HepG2 (cell line): ENCODE measurements at regions not wholly inside any gene's neighbourhood (a gene's known extent, or its start where the extent isn't known, plus 50 kb on each side); places are given as distances from the start of the nearest gene placed in this dataset.

Experiments used
- ATAC-seq: fragments of 200-7000 bp; cut with Tn5 transposase; 3 replicates; pipeline ENCODE4 v1.9.1; 2020; ENCODE audit warnings: mild to moderate bottlenecking, moderate library complexity
- BruUV-seq: library from RNA; stranded (reverse); fragments of 400-500 nt; replicated peaks from 2 replicates; lab custom pipeline; 2021; lab: Mats Ljungman, UMichigan
- CTCF ChIA-PET: fragments of 300-600 bp; formaldehyde crosslinking; extraction: SDS; loops from one replicate; lab custom pipeline; 2021; ENCODE audit warnings: low total read pairs, inconsistent platforms, low intra/inter-chr PET ratio; lab: Yijun Ruan, JAX
- POLR2A ChIA-PET: fragments of 350-600 bp; sonication (Branson Sonifier 250); formaldehyde crosslinking; loops from one replicate; lab custom pipeline; 2020; ENCODE audit warnings: antibody characterized with exemption, inconsistent platforms; lab: Yijun Ruan, JAX
- DNase-seq: peaks from one replicate; pipeline ENCODE4 v3.0.0-alpha.2; 2015; ENCODE audit warnings: low spot score
- FAIRE-seq: peaks from 3 replicates; lab custom pipeline; 2011; peaks lifted over from hg19 to GRCh38; lab: Jason Lieb, UNC
- H2AFZ ChIP-seq: one replicate; pipeline ENCODE4 v1.6.1; 2011; ENCODE audit warnings: low read length, inconsistent platforms
- H3K27ac ChIP-seq: fragments of 300-600 bp; 3 replicates; pipeline ENCODE4 v1.8.0; 2011; ENCODE audit warnings: mixed run types, mild to moderate bottlenecking, mixed read lengths, low read length, inconsistent platforms; ENCODE audit not compliant: insufficient read depth; ENCODE audit errors: extremely low read length
- H3K27me3 ChIP-seq, 2 experiments: fragments of 200-600 bp in 1 of 2; 2 replicates in 1 of 2; 3 replicates in 1 of 2; pipeline versions ENCODE4 v1.6.0 to v1.8.0; 2011; ENCODE audit warnings: low read length in 2 of 2, mild to moderate bottlenecking in 2 of 2, moderate library complexity in 2 of 2, inconsistent platforms in 1 of 2; ENCODE audit not compliant: insufficient read depth in 2 of 2, control insufficient read depth in 1 of 2
- H3K36me3 ChIP-seq, 2 experiments: fragments of 200-600 bp in 1 of 2; replicated peaks in 1 of 2; 2 replicates in 1 of 2; 3 replicates in 1 of 2; pipeline versions ENCODE4 v1.5.1 to v1.8.0; 2011; ENCODE audit warnings: low read length in 2 of 2, inconsistent platforms in 1 of 2; ENCODE audit not compliant: insufficient read depth in 2 of 2, control insufficient read depth in 1 of 2
- H3K4me1 ChIP-seq: 2 replicates; pipeline ENCODE4 v1.5.1; 2012; ENCODE audit warnings: low read length, inconsistent platforms; ENCODE audit not compliant: insufficient read depth
- H3K4me2 ChIP-seq: 2 replicates; pipeline ENCODE4 v1.6.0; 2011; ENCODE audit warnings: low read depth, low read length, inconsistent platforms
- H3K4me3 ChIP-seq, 3 experiments: fragments of 200-600 bp in 1 of 3; sonication (generic), shearing (Covaris generic) in 1 of 3; replicated peaks in 1 of 3; 2 replicates each; pipeline ENCODE4 v1.5.1; 2011 to 2016; ENCODE audit warnings: low read length in 3 of 3, inconsistent platforms in 2 of 3, low read depth in 2 of 3, mild to moderate bottlenecking in 2 of 3, control low read depth in 1 of 3, mixed read lengths in 1 of 3; ENCODE audit not compliant: insufficient read depth in 1 of 3
- H3K79me2 ChIP-seq: one replicate; pipeline ENCODE4 v1.6.1; 2011; ENCODE audit warnings: low read length, inconsistent platforms; ENCODE audit not compliant: insufficient read depth
- H3K9ac ChIP-seq: 2 replicates; pipeline ENCODE4 v1.6.0; 2011; ENCODE audit warnings: mild to moderate bottlenecking, low read depth, low read length, inconsistent platforms; ENCODE audit not compliant: insufficient read depth
- H3K9me3 ChIP-seq: 2 replicates; pipeline ENCODE4 v1.5.1; 2012; ENCODE audit warnings: mild to moderate bottlenecking, low read length
- H4K20me1 ChIP-seq: 2 replicates; pipeline ENCODE4 v1.6.0; 2011; ENCODE audit warnings: inconsistent platforms, mild to moderate bottlenecking, low read length, moderate library complexity; ENCODE audit not compliant: insufficient read depth
- AFF4 ChIP-seq: sonication (generic); formaldehyde crosslinking; IDR thresholded peaks from 2 replicates; pipeline ENCODE4 v1.4.0; 2020; ENCODE audit warnings: missing genetic modification reagents
- ATRX ChIP-seq: sonication (generic); formaldehyde crosslinking; IDR thresholded peaks from 2 replicates; pipeline ENCODE4 v1.4.0; 2020; ENCODE audit warnings: missing genetic modification reagents, borderline replicate concordance
- CBX2 ChIP-seq, 2 experiments: fragments of 200-600 bp in 1 of 2; sonication (generic); formaldehyde crosslinking in 1 of 2; IDR thresholded peaks; 2 replicates each; pipeline versions ENCODE4 v1.7.0 to v1.8.1; 2018 to 2022; ENCODE audit warnings: low read depth in 2 of 2, low read length in 1 of 2, mild to moderate bottlenecking in 1 of 2, missing genetic modification reagents in 1 of 2
- E2F2 ChIP-seq: sonication (generic); formaldehyde crosslinking; IDR thresholded peaks from 2 replicates; pipeline ENCODE4 v1.4.0; 2020; ENCODE audit warnings: missing genetic modification reagents, borderline replicate concordance
- IKZF4 ChIP-seq: sonication (generic); formaldehyde crosslinking; IDR thresholded peaks from 2 replicates; pipeline ENCODE4 v1.5.1; 2020; ENCODE audit warnings: borderline replicate concordance, mild to moderate bottlenecking, low read depth, missing genetic modification reagents; ENCODE audit errors: not compliant biosample characterization
- JUNB ChIP-seq: sonication (generic); formaldehyde crosslinking; IDR thresholded peaks from 2 replicates; pipeline ENCODE4 v1.8.0; 2022; ENCODE audit warnings: missing genetic modification reagents, mild to moderate bottlenecking, borderline replicate concordance
- LRRFIP1 ChIP-seq: sonication (generic); formaldehyde crosslinking; conservative IDR thresholded peaks from 2 replicates; pipeline ENCODE4 v1.4.0; 2020; ENCODE audit warnings: missing genetic modification reagents
- PRDM15 ChIP-seq: sonication (generic); formaldehyde crosslinking; IDR thresholded peaks from 2 replicates; pipeline ENCODE4 v1.4.0; 2020; ENCODE audit warnings: missing genetic modification reagents
- SP140L ChIP-seq: sonication (generic); formaldehyde crosslinking; IDR thresholded peaks from 2 replicates; pipeline ENCODE4 v1.4.0; 2020; ENCODE audit warnings: missing genetic modification reagents, borderline replicate concordance
- ZMYM4 ChIP-seq: sonication (generic); formaldehyde crosslinking; IDR thresholded peaks from 2 replicates; pipeline ENCODE4 v1.8.1; 2023; ENCODE audit warnings: mild to moderate bottlenecking, missing genetic modification reagents
- ZNF124 ChIP-seq: sonication (generic); formaldehyde crosslinking; IDR thresholded peaks from 2 replicates; pipeline ENCODE4 v1.4.0; 2020; ENCODE audit warnings: missing genetic modification reagents
- ZSCAN22 ChIP-seq: sonication (generic); formaldehyde crosslinking; IDR thresholded peaks from 2 replicates; pipeline ENCODE4 v1.4.0; 2020; ENCODE audit warnings: mild to moderate bottlenecking, missing genetic modification reagents
- in situ Hi-C: cut with HindIII; loops from 2 replicates; pipeline ENCODE4 v1.10.0; 2017; ENCODE audit warnings: low pct_unique_long_range_greater_than_20kb; ENCODE audit not compliant: extremely low pct_ligation_motif_present
- intact Hi-C: fragments of 100-400 bp; cut with micrococcal nuclease; formaldehyde crosslinking; loops from one replicate; pipeline ENCODE4 v1.10.0; 2022; ENCODE audit not compliant: unreplicated experiment

- TF ChIP-seq AFF4 (CRISPR knock-in tag) = no peak
- no peak for TF ChIP-seq CBX2 (IDR thresholded peaks at IDR 0.05; ENCODE audit: low read depth, low read length)
- no peak for TF ChIP-seq CBX2 (CRISPR knock-in tag; IDR thresholded peaks at IDR 0.05; ENCODE audit: low read depth)
- TF ChIP-seq LRRFIP1 (CRISPR knock-in tag) = no peak
- no peak for TF ChIP-seq IKZF4 (CRISPR knock-in tag)
- TF ChIP-seq ZMYM4 (CRISPR knock-in tag) = no peak
- no peak for TF ChIP-seq SP140L (CRISPR knock-in tag)
These were observed 106.1 kb upstream of the SP8 start (continued) for GRCh38 chr7:20892776-20893175.

- ChIA-PET CTCF (no interaction called here), POLR2A (no interaction called here)
- FAIRE-seq = no peak
- no peak for ATAC-seq
- H3K4me3 ChIP-seq = no peak overlapping the region
- H3K36me3 ChIP-seq = no peaks in the 10 kb centered on the region
- BruUV-seq = no TSS peak
- no peaks in the 10 kb centered on the region for H3K79me2 ChIP-seq
- H3K9me3 ChIP-seq = no peaks in the 10 kb centered on the region
- no peak overlapping the region for H3K4me2 ChIP-seq
- no peak overlapping the region for H3K9ac ChIP-seq
- no peak for DNase-seq
- H3K27me3 ChIP-seq = no peaks in the 10 kb centered on the region
- in situ Hi-C loops (no loop called here), intact Hi-C loops (no loop called here)
- H2AFZ ChIP-seq = no peak overlapping the region
- no peaks in the 10 kb centered on the region for H4K20me1 ChIP-seq
- H3K4me1 ChIP-seq = no peaks in the 10 kb centered on the region
- H3K27ac ChIP-seq = no peak overlapping the region
- TF ChIP-seq PRDM15 (CRISPR knock-in tag) = no peak
- no peak for TF ChIP-seq JUNB (CRISPR knock-in tag)
- no peak for TF ChIP-seq ZSCAN22 (CRISPR knock-in tag)
- no peak for TF ChIP-seq ZNF124 (CRISPR knock-in tag)
- no peak for TF ChIP-seq ATRX (CRISPR knock-in tag)
- no peak for TF ChIP-seq E2F2 (CRISPR knock-in tag)
These were observed 108.1 kb upstream of the SP8 start for GRCh38 chr7:20894806-20895205.
